SH-SY5Y (cell line): ENCODE measurements at regions not wholly inside any gene's neighbourhood (a gene's known extent, or its start where the extent isn't known, plus 50 kb on each side); places are given as distances from the start of the nearest gene placed in this dataset.

ENCODE experiments used
- GATA2 ChIP-seq: IDR thresholded peaks from 2 replicates; pipeline ENCODE4 v1.6.1; 2011; ENCODE audit warnings: mild to moderate bottlenecking, low read depth, low read length
- GATA3 ChIP-seq: IDR thresholded peaks from 2 replicates; pipeline ENCODE4 v1.6.1; 2011; ENCODE audit warnings: low read depth, mild to moderate bottlenecking, low read length, moderate library complexity

GRCh38 chr3:81270603-81271379, 490.7 kb downstream of the GBE1 start:
- TF ChIP-seq GATA2 (peak; percentile 54; the same call in 1 of the 2 replicates), GATA3 (peak; percentile 60; the same call in 1 of the 2 replicates)

GRCh38 chr3:81268526-81268925, 492.9 kb downstream of the GBE1 start:
- TF ChIP-seq GATA3 (no peak), GATA2 (no peak)

- no peak for TF ChIP-seq GATA3
Measured at GRCh38 chr3:81261996-81262395, 499.4 kb downstream of the GBE1 start.

GRCh38 chr3:81255463-81255862, 506.0 kb downstream of the GBE1 start:
- TF ChIP-seq GATA3: no peak
- no peak for TF ChIP-seq GATA2

GRCh38 chr3:81251096-81251495, 510.3 kb downstream of the GBE1 start:
- TF ChIP-seq GATA2 (no peak), GATA3 (no peak)

GRCh38 chr3:81249540-81250029, 511.9 kb downstream of the GBE1 start:
- TF ChIP-seq GATA3: no peak
- TF ChIP-seq GATA2: no peak

GRCh38 chr3:81245501-81245900, 515.9 kb downstream of the GBE1 start:
- TF ChIP-seq GATA3 (no peak), GATA2 (no peak)

- TF ChIP-seq GATA2 (no peak), GATA3 (no peak)
Measured at GRCh38 chr3:81245043-81245442, 516.4 kb downstream of the GBE1 start.

GRCh38 chr3:81244231-81244630, 517.2 kb downstream of the GBE1 start:
- TF ChIP-seq GATA2 (no peak), GATA3 (no peak)

- TF ChIP-seq GATA3: no peak
- TF ChIP-seq GATA2: no peak
Measured at GRCh38 chr3:81242871-81243270, 518.6 kb downstream of the GBE1 start.

DNA sequence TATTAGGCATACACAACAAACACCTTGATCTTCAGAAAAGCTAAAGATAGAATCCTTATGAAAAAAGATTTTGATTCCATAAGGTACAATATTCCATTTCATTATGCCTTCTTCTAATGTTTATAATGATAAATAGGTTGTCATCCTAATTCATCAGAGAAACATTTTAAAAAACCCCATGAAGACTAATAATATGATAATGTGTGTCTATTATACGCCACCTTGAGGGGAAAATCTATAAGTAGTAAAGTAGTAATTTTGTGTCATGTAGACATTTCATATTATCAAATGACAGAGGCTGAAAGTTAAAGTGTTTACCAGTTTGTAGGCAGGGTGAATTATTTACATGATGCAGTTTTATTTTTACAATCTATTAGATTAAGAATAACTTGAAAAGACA, 524.3 kb downstream of the GBE1 start:
- TF ChIP-seq GATA3 (no peak), GATA2 (no peak)

- TF ChIP-seq GATA3 (no peak), GATA2 (no peak)
Measured at GRCh38 chr3:81218023-81218422, 543.4 kb downstream of the GBE1 start.

DNA sequence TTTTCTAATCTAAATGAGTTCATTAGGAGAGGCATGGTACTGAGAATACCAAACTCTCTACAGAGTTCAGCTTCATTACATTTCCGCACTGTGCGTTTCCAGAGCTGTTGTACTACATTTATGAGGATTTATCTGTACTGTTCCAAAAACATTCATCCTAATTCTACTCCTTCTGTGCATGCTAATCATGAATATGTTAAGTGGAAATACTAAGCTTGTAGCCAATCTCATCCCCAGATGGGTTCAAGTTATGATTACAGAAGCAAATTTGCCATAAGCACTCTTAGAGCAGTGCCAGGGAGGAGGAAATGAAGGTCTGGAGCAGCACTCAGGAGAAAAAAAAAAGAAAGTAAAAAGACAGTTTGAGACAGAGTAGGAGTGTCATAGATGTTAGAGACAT, 544.3 kb downstream of the GBE1 start:
- no peak for TF ChIP-seq GATA2
- no peak for TF ChIP-seq GATA3

- TF ChIP-seq GATA3 (no peak), GATA2 (no peak)
Measured at GRCh38 chr3:81216192-81216591, 545.3 kb downstream of the GBE1 start.

DNA sequence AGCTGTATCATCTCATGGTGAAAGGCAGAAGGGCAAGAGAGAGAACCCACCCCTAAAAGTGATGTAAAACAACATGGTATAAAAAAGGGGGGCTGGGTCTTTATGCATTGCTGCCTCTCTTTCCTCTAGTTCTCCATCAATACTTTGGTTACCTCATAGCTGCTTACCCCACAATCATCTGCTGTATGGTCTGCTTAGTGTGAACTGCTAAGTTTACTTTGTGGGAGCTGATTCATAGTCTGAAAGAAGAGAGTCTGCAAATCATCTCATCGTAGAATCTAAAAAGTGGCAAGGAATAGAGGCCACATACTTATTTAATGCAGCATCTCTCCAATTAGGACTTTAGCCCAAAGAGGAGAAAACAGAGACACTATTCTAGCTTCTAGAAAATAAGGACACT, 546.8 kb downstream of the GBE1 start:
- TF ChIP-seq GATA2: no peak
- TF ChIP-seq GATA3: no peak
